SK-N-SH treated with all-trans-retinoic acid at 6 μM for 48 hours (cell line): ENCODE measurements at regions not wholly inside any gene's neighbourhood (a gene's known extent, or its start where the extent isn't known, plus 50 kb on each side); places are given as distances from the start of the nearest gene placed in this dataset.

Source experiments
- ATAC-seq: fragments of 200-7000 bp; cut with Tn5 transposase; 3 replicates; pipeline ENCODE4 v1.9.1; 2020; ENCODE audit warnings: mild to moderate bottlenecking, moderate library complexity
- ARNTL ChIP-seq: fragments of 450-650 bp; formaldehyde crosslinking; IDR thresholded peaks from 2 replicates; pipeline ENCODE4 v1.5.0; 2020; ENCODE audit warnings: low read depth, mild to moderate bottlenecking, moderate library complexity, borderline replicate concordance
- BACH2 ChIP-seq: fragments of 250-450 bp; sonication (Bioruptor Pico); IDR thresholded peaks from 2 replicates; pipeline ENCODE4 v1.9.0; 2021; ENCODE audit warnings: mild to moderate bottlenecking, borderline replicate concordance
- CSDC2 ChIP-seq: fragments of 250-450 bp; sonication (Bioruptor Pico); IDR thresholded peaks from 2 replicates; pipeline ENCODE4 v1.5.0; 2020; ENCODE audit warnings: mild to moderate bottlenecking, moderate library complexity
- ESRRG ChIP-seq: fragments of 250-450 bp; sonication (Bioruptor Pico); IDR thresholded peaks from 2 replicates; pipeline ENCODE4 v1.6.1; 2021; ENCODE audit warnings: mild to moderate bottlenecking
- GLIS3 ChIP-seq: fragments of 250-450 bp; sonication (Bioruptor Pico); IDR thresholded peaks from 2 replicates; pipeline ENCODE4 v1.5.0; 2020; ENCODE audit warnings: mild to moderate bottlenecking, moderate library complexity
- OSR1 ChIP-seq: fragments of 250-450 bp; sonication (Bioruptor Pico); IDR thresholded peaks from 2 replicates; pipeline ENCODE4 v1.8.0; 2022; ENCODE audit warnings: moderate library complexity, mild to moderate bottlenecking, inconsistent platforms
- PPARA ChIP-seq: fragments of 250-450 bp; sonication (Bioruptor Pico); IDR thresholded peaks from 2 replicates; pipeline ENCODE4 v1.5.0; 2020; ENCODE audit warnings: mild to moderate bottlenecking, borderline replicate concordance
- RARB ChIP-seq: fragments of 250-450 bp; sonication (Bioruptor Pico); IDR thresholded peaks from 2 replicates; pipeline ENCODE4 v1.8.0; 2021; ENCODE audit warnings: mild to moderate bottlenecking, moderate library complexity
- SNAI2 ChIP-seq: fragments of 250-450 bp; sonication (Bioruptor Pico); IDR thresholded peaks from 2 replicates; pipeline ENCODE4 v1.5.0; 2020; ENCODE audit warnings: mild to moderate bottlenecking, moderate library complexity
- TCF4 ChIP-seq: fragments of 250-450 bp; sonication (Bioruptor Pico); IDR thresholded peaks from 2 replicates; pipeline ENCODE4 v1.8.0; 2021; ENCODE audit warnings: mild to moderate bottlenecking, moderate library complexity, borderline replicate concordance
- TOX ChIP-seq: fragments of 250-450 bp; sonication (Bioruptor Pico); IDR thresholded peaks from 2 replicates; pipeline ENCODE4 v1.8.0; 2021; ENCODE audit warnings: mild to moderate bottlenecking, moderate library complexity, borderline replicate concordance
- ZFP3 ChIP-seq: fragments of 250-450 bp; sonication (Bioruptor Pico); IDR thresholded peaks from 2 replicates; pipeline ENCODE4 v1.5.0; 2020; ENCODE audit warnings: mild to moderate bottlenecking, moderate library complexity
- ZFP30 ChIP-seq: fragments of 450-650 bp; formaldehyde crosslinking; IDR thresholded peaks from 2 replicates; pipeline ENCODE4 v1.5.0; 2022; ENCODE audit warnings: mild to moderate bottlenecking, moderate library complexity
- ZNF70 ChIP-seq: fragments of 450-650 bp; formaldehyde crosslinking; IDR thresholded peaks from 2 replicates; pipeline ENCODE4 v1.5.0; 2020; ENCODE audit warnings: mild to moderate bottlenecking, moderate library complexity
- ZNF8 ChIP-seq: fragments of 450-650 bp; formaldehyde crosslinking; IDR thresholded peaks from 2 replicates; pipeline ENCODE4 v1.5.0; 2020; ENCODE audit warnings: mild to moderate bottlenecking, moderate library complexity
- TF ChIP-seq, protein P1 (sequence below): fragments of 250-450 bp; sonication (Bioruptor Pico); IDR thresholded peaks from 2 replicates; pipeline ENCODE4 v1.5.1; 2021; ENCODE audit warnings: mild to moderate bottlenecking, moderate library complexity
- TF ChIP-seq, protein P2 (sequence below): fragments of 250-450 bp; sonication (Bioruptor Pico); IDR thresholded peaks from 2 replicates; pipeline ENCODE4 v1.8.0; 2021; ENCODE audit warnings: low read depth, mild to moderate bottlenecking, moderate library complexity, borderline replicate concordance
- TF ChIP-seq, protein P3 (sequence below): fragments of 250-450 bp; sonication (Bioruptor Pico); IDR thresholded peaks from 2 replicates; pipeline ENCODE4 v1.8.0; 2020; ENCODE audit warnings: mild to moderate bottlenecking, moderate library complexity, borderline replicate concordance
- TF ChIP-seq, protein P4 (sequence below): fragments of 250-450 bp; sonication (Bioruptor Pico); IDR thresholded peaks from 2 replicates; pipeline ENCODE4 v1.5.1; 2020; ENCODE audit warnings: low read depth, mild to moderate bottlenecking, moderate library complexity
- TF ChIP-seq, protein P5 (sequence below): fragments of 250-450 bp; sonication (Bioruptor Pico); IDR thresholded peaks from 2 replicates; pipeline ENCODE4 v1.5.0; 2020; ENCODE audit warnings: mild to moderate bottlenecking, moderate library complexity

DNA sequence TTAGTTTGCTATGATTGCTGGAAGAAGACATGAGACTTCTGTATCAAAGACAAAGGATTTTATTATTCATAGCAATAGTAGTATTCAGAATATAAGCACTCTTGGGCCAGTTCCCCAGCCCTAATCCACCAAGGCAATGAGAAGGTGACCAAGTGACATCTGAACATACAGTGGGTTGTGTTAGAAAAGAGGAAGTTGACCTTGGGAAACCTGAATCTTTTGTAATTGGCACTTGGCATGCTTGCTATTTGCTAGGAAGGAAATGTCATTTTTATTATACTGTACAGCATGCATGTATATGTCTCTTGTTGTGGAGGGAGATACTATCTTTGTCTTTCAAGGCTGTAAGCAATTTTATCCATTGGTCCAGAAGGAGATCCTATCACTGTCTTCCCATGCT is 216.1 kb upstream of the FAT1 start:
- ATAC-seq: no peak
- TF ChIP-seq RARB (no peak), ESRRG (CRISPR knock-in tag) (no peak), GLIS3 (CRISPR knock-in tag) (no peak), BACH2 (CRISPR knock-in tag) (no peak), ZNF70 (no peak), ZFP3 (no peak), ZFP30 (CRISPR knock-in tag) (no peak)
- TF ChIP-seq, protein P1, sequence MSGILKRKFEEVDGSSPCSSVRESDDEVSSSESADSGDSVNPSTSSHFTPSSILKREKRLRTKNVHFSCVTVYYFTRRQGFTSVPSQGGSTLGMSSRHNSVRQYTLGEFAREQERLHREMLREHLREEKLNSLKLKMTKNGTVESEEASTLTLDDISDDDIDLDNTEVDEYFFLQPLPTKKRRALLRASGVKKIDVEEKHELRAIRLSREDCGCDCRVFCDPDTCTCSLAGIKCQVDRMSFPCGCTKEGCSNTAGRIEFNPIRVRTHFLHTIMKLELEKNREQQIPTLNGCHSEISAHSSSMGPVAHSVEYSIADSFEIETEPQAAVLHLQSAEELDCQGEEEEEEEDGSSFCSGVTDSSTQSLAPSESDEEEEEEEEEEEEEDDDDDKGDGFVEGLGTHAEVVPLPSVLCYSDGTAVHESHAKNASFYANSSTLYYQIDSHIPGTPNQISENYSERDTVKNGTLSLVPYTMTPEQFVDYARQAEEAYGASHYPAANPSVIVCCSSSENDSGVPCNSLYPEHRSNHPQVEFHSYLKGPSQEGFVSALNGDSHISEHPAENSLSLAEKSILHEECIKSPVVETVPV: no peak
- TF ChIP-seq, protein P2, sequence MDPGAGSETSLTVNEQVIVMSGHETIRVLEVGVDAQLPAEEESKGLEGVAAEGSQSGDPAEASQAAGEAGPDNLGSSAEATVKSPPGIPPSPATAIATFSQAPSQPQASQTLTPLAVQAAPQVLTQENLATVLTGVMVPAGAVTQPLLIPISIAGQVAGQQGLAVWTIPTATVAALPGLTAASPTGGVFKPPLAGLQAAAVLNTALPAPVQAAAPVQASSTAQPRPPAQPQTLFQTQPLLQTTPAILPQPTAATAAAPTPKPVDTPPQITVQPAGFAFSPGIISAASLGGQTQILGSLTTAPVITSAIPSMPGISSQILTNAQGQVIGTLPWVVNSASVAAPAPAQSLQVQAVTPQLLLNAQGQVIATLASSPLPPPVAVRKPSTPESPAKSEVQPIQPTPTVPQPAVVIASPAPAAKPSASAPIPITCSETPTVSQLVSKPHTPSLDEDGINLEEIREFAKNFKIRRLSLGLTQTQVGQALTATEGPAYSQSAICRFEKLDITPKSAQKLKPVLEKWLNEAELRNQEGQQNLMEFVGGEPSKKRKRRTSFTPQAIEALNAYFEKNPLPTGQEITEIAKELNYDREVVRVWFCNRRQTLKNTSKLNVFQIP (CRISPR knock-in tag): no peak
- TF ChIP-seq, all 23 proteins: peak for 0

DNA sequence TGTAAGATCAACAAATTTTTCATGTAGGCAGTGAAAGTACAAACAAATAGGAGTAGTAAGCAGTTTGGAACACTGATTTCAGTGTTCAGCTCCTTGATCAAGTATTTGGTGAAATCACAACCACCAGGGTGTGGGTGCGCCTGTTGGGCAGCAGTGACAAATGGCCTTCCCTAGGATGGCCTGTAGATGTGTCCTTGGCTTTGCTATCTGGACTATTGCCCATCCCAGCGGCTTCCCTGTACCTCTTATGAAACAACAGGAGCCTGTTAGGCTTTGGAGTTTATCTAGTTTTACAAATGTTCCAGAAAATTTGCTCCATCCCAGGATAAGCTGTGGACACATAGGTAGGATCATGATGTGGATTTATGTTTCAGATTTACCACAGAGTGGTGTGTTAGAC is 216.8 kb upstream of the FAT1 start:
- ATAC-seq: no peak
- TF ChIP-seq CSDC2 (CRISPR knock-in tag) (no peak), TCF4 (CRISPR knock-in tag) (no peak), ZFP30 (CRISPR knock-in tag) (no peak), ARNTL (no peak), BACH2 (CRISPR knock-in tag) (no peak), OSR1 (no peak), TOX (CRISPR knock-in tag) (no peak), PPARA (CRISPR knock-in tag) (no peak), ZNF70 (no peak), ZNF8 (no peak), ZFP3 (no peak), ESRRG (CRISPR knock-in tag) (no peak), SNAI2 (CRISPR knock-in tag) (no peak)
- TF ChIP-seq, protein P3, sequence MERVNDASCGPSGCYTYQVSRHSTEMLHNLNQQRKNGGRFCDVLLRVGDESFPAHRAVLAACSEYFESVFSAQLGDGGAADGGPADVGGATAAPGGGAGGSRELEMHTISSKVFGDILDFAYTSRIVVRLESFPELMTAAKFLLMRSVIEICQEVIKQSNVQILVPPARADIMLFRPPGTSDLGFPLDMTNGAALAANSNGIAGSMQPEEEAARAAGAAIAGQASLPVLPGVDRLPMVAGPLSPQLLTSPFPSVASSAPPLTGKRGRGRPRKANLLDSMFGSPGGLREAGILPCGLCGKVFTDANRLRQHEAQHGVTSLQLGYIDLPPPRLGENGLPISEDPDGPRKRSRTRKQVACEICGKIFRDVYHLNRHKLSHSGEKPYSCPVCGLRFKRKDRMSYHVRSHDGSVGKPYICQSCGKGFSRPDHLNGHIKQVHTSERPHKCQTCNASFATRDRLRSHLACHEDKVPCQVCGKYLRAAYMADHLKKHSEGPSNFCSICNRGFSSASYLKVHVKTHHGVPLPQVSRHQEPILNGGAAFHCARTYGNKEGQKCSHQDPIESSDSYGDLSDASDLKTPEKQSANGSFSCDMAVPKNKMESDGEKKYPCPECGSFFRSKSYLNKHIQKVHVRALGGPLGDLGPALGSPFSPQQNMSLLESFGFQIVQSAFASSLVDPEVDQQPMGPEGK (CRISPR knock-in tag): no peak
- TF ChIP-seq, protein P1: no peak
- TF ChIP-seq, protein P4, sequence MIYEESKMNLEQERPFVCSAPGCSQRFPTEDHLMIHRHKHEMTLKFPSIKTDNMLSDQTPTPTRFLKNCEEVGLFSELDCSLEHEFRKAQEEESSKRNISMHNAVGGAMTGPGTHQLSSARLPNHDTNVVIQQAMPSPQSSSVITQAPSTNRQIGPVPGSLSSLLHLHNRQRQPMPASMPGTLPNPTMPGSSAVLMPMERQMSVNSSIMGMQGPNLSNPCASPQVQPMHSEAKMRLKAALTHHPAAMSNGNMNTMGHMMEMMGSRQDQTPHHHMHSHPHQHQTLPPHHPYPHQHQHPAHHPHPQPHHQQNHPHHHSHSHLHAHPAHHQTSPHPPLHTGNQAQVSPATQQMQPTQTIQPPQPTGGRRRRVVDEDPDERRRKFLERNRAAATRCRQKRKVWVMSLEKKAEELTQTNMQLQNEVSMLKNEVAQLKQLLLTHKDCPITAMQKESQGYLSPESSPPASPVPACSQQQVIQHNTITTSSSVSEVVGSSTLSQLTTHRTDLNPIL (CRISPR knock-in tag): no peak
- TF ChIP-seq, protein P5, sequence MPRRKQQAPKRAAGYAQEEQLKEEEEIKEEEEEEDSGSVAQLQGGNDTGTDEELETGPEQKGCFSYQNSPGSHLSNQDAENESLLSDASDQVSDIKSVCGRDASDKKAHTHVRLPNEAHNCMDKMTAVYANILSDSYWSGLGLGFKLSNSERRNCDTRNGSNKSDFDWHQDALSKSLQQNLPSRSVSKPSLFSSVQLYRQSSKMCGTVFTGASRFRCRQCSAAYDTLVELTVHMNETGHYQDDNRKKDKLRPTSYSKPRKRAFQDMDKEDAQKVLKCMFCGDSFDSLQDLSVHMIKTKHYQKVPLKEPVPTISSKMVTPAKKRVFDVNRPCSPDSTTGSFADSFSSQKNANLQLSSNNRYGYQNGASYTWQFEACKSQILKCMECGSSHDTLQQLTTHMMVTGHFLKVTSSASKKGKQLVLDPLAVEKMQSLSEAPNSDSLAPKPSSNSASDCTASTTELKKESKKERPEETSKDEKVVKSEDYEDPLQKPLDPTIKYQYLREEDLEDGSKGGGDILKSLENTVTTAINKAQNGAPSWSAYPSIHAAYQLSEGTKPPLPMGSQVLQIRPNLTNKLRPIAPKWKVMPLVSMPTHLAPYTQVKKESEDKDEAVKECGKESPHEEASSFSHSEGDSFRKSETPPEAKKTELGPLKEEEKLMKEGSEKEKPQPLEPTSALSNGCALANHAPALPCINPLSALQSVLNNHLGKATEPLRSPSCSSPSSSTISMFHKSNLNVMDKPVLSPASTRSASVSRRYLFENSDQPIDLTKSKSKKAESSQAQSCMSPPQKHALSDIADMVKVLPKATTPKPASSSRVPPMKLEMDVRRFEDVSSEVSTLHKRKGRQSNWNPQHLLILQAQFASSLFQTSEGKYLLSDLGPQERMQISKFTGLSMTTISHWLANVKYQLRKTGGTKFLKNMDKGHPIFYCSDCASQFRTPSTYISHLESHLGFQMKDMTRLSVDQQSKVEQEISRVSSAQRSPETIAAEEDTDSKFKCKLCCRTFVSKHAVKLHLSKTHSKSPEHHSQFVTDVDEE (CRISPR knock-in tag): no peak
- TF ChIP-seq, protein P2 (CRISPR knock-in tag): no peak
- TF ChIP-seq, all 23 proteins: peak for 0
